H9 (cell line): ENCODE measurements at regions not wholly inside any gene's neighbourhood (a gene's known extent, or its start where the extent isn't known, plus 50 kb on each side); places are given as distances from the start of the nearest gene placed in this dataset.
A peak's percentile ranks its signal among the peaks of the same experiment; 100 is the strongest.

Experiments used
- DNase-seq: peaks from one replicate; pipeline ENCODE4 v3.0.0-alpha.2; 2017
- H2AFZ ChIP-seq: one replicate; pipeline ENCODE4 v1.6.1; 2013; ENCODE audit warnings: mild to moderate bottlenecking, low read length, control low read depth, moderate library complexity
- H2AK5ac ChIP-seq: 2 replicates; pipeline ENCODE4 v1.6.1; 2013; ENCODE audit warnings: low read length, control low read depth, mixed read lengths; ENCODE audit not compliant: insufficient read length
- H2BK120ac ChIP-seq: one replicate; pipeline ENCODE4 v1.6.1; 2013; ENCODE audit warnings: low read depth, mild to moderate bottlenecking, low read length, control low read depth, inconsistent platforms; ENCODE audit not compliant: poor library complexity, severe bottlenecking
- H2BK12ac ChIP-seq: 2 replicates; pipeline ENCODE4 v1.6.1; 2013; ENCODE audit warnings: low read length, control low read depth, mixed read lengths, low read depth; ENCODE audit not compliant: insufficient read length
- H2BK15ac ChIP-seq: 2 replicates; pipeline ENCODE4 v1.6.1; 2013; ENCODE audit warnings: low read depth, low read length, control low read depth
- H2BK20ac ChIP-seq: one replicate; pipeline ENCODE4 v1.6.1; 2013; ENCODE audit warnings: low read depth, mild to moderate bottlenecking, low read length, control low read depth, inconsistent platforms; ENCODE audit not compliant: poor library complexity, severe bottlenecking
- H2BK5ac ChIP-seq: 2 replicates; pipeline ENCODE4 v1.6.1; 2013; ENCODE audit warnings: low read length, control low read depth, mixed read lengths; ENCODE audit not compliant: insufficient read length
- H3K14ac ChIP-seq: 2 replicates; pipeline ENCODE4 v1.6.1; 2013; ENCODE audit warnings: low read length, control low read depth; ENCODE audit not compliant: insufficient read depth
- H3K18ac ChIP-seq: 2 replicates; pipeline ENCODE4 v1.6.1; 2013; ENCODE audit warnings: low read depth, mild to moderate bottlenecking, mixed read lengths, low read length, control low read depth; ENCODE audit not compliant: insufficient read length
- H3K23ac ChIP-seq: 2 replicates; pipeline ENCODE4 v1.6.1; 2013; ENCODE audit warnings: low read length, control low read depth, mixed read lengths, low read depth; ENCODE audit not compliant: insufficient read length
- H3K23me2 ChIP-seq: 2 replicates; pipeline ENCODE4 v1.6.1; 2013; ENCODE audit warnings: low read depth, mild to moderate bottlenecking, mixed read lengths, low read length, control low read depth; ENCODE audit not compliant: insufficient read length, poor library complexity, severe bottlenecking
- H3K27ac ChIP-seq: 2 replicates; pipeline ENCODE4 v1.5.1; 2013; ENCODE audit warnings: low read length, control low read depth, mixed read lengths, low read depth; ENCODE audit not compliant: insufficient read length
- H3K27me3 ChIP-seq: 2 replicates; pipeline ENCODE4 v1.6.1; 2013; ENCODE audit warnings: low read length, control low read depth, inconsistent platforms; ENCODE audit not compliant: insufficient read depth
- H3K4ac ChIP-seq: 2 replicates; pipeline ENCODE4 v1.6.1; 2013; ENCODE audit warnings: low read depth, mild to moderate bottlenecking, control low read depth, inconsistent platforms, low read length, moderate library complexity
- H3K4me1 ChIP-seq: 2 replicates; pipeline ENCODE4 v1.6.1; 2013; ENCODE audit warnings: low read length, control low read depth, inconsistent platforms; ENCODE audit not compliant: insufficient read depth
- H3K4me2 ChIP-seq: 2 replicates; pipeline ENCODE4 v1.6.1; 2013; ENCODE audit warnings: low read length, control low read depth, mixed read lengths; ENCODE audit not compliant: insufficient read length, insufficient read depth
- H3K56ac ChIP-seq: 2 replicates; pipeline ENCODE4 v1.6.1; 2013; ENCODE audit warnings: low read depth, mild to moderate bottlenecking, mixed read lengths, low read length, control low read depth; ENCODE audit not compliant: insufficient read length
- H3K79me1 ChIP-seq: 2 replicates; pipeline ENCODE4 v1.6.1; 2013; ENCODE audit warnings: low read depth, mild to moderate bottlenecking, moderate library complexity, low read length, control low read depth, inconsistent platforms; ENCODE audit not compliant: insufficient read depth, poor library complexity, severe bottlenecking
- H3K79me2 ChIP-seq: 2 replicates; pipeline ENCODE4 v1.6.1; 2013; ENCODE audit warnings: low read length, control low read depth, inconsistent platforms; ENCODE audit not compliant: insufficient read depth
- H3K9ac ChIP-seq: 2 replicates; pipeline ENCODE4 v1.6.1; 2013; ENCODE audit warnings: low read length, control low read depth, mixed read lengths; ENCODE audit not compliant: insufficient read length; ENCODE audit errors: extremely low read depth
- H3K9me3 ChIP-seq: one replicate; pipeline ENCODE4 v1.6.1; 2013; ENCODE audit warnings: low read depth, low read length, inconsistent platforms; ENCODE audit not compliant: control insufficient read depth
- H3T11ph ChIP-seq: one replicate; pipeline ENCODE4 v1.6.1; 2013; ENCODE audit warnings: mild to moderate bottlenecking, low read length, control low read depth, inconsistent platforms
- H4K20me1 ChIP-seq: one replicate; pipeline ENCODE4 v1.6.1; 2013; ENCODE audit not compliant: control insufficient read depth, insufficient read length, insufficient read depth
- H4K5ac ChIP-seq: 2 replicates; pipeline ENCODE4 v1.6.1; 2013; ENCODE audit warnings: low read depth, mild to moderate bottlenecking, mixed read lengths, low read length, control low read depth; ENCODE audit not compliant: insufficient read length
- H4K8ac ChIP-seq: replicated peaks from 2 replicates; pipeline ENCODE4 v1.6.1; 2013; ENCODE audit warnings: low read length, control low read depth, mixed read lengths, low read depth; ENCODE audit not compliant: insufficient read length
- H4K91ac ChIP-seq: 2 replicates; pipeline ENCODE4 v1.6.1; 2013; ENCODE audit warnings: low read depth, mild to moderate bottlenecking, moderate library complexity, mixed read lengths, low read length, control low read depth; ENCODE audit not compliant: insufficient read length
- H3K27ac Mint-ChIP-seq, 3 experiments: 2 replicates in 2 of 3; 3 replicates in 1 of 3; pipeline ENCODE4 v1.8.0; 2020 to 2021; ENCODE audit warnings: mixed read lengths in 3 of 3, mild to moderate bottlenecking in 1 of 3, moderate library complexity in 1 of 3
- H3K27me3 Mint-ChIP-seq: 2 replicates; pipeline ENCODE4 v1.8.0; 2021; ENCODE audit warnings: low read depth, mild to moderate bottlenecking, moderate library complexity, mixed read lengths
- H3K36me3 Mint-ChIP-seq, 3 experiments: 2 replicates in 2 of 3; 3 replicates in 1 of 3; pipeline ENCODE4 v1.8.0; 2020 to 2021; ENCODE audit warnings: low read depth in 3 of 3, mixed read lengths in 3 of 3; ENCODE audit not compliant: insufficient read depth in 1 of 3
- H3K4me1 Mint-ChIP-seq, 2 experiments: 2 replicates each; pipeline ENCODE4 v1.8.0; 2020; ENCODE audit warnings: mixed read lengths in 2 of 2
- H3K4me3 Mint-ChIP-seq, 2 experiments: 2 replicates in 1 of 2; 3 replicates in 1 of 2; pipeline ENCODE4 v1.8.0; 2020 to 2021; ENCODE audit warnings: mild to moderate bottlenecking in 2 of 2, mixed read lengths in 2 of 2, moderate library complexity in 1 of 2
- H3K9me3 Mint-ChIP-seq, 2 experiments: 2 replicates in 1 of 2; 3 replicates in 1 of 2; pipeline ENCODE4 v1.8.0; 2020; ENCODE audit warnings: mild to moderate bottlenecking in 2 of 2, mixed read lengths in 2 of 2, moderate library complexity in 1 of 2
- WGBS: extraction: QIAGEN DNeasy Blood & Tissue Kit; methylation state at CpG from one replicate; pipeline ENCODE4 v1.1.7; 2013; ENCODE audit warnings: missing lambda C conversion rate, low lambda C conversion rate, mixed read lengths; ENCODE audit not compliant: insufficient read length; ENCODE audit errors: extremely low coverage; 5-methylcytosine and 5-hydroxymethylcytosine counted together
- TF ChIP-seq, protein P1 (sequence below): fragments of 200-600 bp; sonication (generic); conservative IDR thresholded peaks from 3 replicates; pipeline ENCODE4 v1.8.0; 2021; ENCODE audit warnings: antibody characterized with exemption, mild to moderate bottlenecking

DNA sequence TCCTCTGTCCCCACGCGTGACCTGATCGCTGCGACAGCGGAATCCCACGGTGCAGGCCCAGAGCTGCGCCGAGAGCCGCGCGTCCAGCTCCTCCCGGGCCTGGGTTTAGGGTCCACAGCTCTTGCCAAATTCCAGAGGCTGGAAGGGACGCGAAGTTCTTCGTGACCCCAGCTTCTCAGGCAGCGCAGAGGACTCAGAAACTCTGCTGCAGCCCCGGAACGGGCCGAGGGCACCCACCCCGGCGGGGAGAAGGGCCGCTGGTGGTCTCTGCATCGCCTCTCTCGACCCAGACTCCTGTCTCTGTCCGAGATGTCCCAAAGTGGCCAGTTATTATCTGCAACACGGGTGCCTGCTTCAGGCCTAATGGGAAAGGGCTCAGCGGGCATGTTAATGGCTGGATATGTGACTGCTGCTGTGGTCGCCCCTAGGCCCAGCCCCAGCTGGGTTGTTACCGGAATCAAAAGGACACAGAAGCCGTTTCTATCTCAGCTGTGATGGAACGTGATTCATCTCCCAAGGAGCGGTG lies 236.4 kb downstream of the VRK1 start:
- peak overlapping the region; percentile 44 for H3K14ac ChIP-seq
- no peak overlapping the region for H3T11ph ChIP-seq
- peaks cover 14% of the 10 kb centered on the region for H3K4me1 ChIP-seq
- peaks cover 10% of the 10 kb centered on the region for H3K23me2 ChIP-seq
- no peak overlapping the region for H3K4ac ChIP-seq
- H2BK20ac ChIP-seq, result no peak overlapping the region
- no peak overlapping the region for H3K18ac ChIP-seq
- no peak overlapping the region for H3K9ac ChIP-seq
- peak overlapping the region; percentile 38 to 52; a peak in 4 of 5 replicates for H3K4me3 Mint-ChIP-seq
- no peak overlapping the region for H2BK5ac ChIP-seq
- no peak overlapping the region for H4K5ac ChIP-seq
- H2BK12ac ChIP-seq, result no peak overlapping the region
- H3K9me3 Mint-ChIP-seq, result peaks cover 6 to 8% of the 10 kb centered on the region in 2 experiments; a peak in 4 of 5 replicates
- H3K79me2 ChIP-seq, result no peaks in the 10 kb centered on the region
- no peak overlapping the region for H2AFZ ChIP-seq
- H4K91ac ChIP-seq, result no peak overlapping the region
- TF ChIP-seq, protein P1, sequence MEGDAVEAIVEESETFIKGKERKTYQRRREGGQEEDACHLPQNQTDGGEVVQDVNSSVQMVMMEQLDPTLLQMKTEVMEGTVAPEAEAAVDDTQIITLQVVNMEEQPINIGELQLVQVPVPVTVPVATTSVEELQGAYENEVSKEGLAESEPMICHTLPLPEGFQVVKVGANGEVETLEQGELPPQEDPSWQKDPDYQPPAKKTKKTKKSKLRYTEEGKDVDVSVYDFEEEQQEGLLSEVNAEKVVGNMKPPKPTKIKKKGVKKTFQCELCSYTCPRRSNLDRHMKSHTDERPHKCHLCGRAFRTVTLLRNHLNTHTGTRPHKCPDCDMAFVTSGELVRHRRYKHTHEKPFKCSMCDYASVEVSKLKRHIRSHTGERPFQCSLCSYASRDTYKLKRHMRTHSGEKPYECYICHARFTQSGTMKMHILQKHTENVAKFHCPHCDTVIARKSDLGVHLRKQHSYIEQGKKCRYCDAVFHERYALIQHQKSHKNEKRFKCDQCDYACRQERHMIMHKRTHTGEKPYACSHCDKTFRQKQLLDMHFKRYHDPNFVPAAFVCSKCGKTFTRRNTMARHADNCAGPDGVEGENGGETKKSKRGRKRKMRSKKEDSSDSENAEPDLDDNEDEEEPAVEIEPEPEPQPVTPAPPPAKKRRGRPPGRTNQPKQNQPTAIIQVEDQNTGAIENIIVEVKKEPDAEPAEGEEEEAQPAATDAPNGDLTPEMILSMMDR, result no peak
- H4K8ac ChIP-seq, result no peak overlapping the region
- H3K23ac ChIP-seq, result no peak overlapping the region
- no peaks in the 10 kb centered on the region for H3K9me3 ChIP-seq
- peaks cover 0 to 8% (median 0%) of the 10 kb centered on the region in 3 experiments; a peak in 4 of 7 replicates for H3K36me3 Mint-ChIP-seq
- peak overlapping the region; percentile 60 for H3K4me2 ChIP-seq
- H3K27ac Mint-ChIP-seq, result no peak overlapping the region
- peaks cover 4% of the 10 kb centered on the region; the same call in 1 of the 2 replicates for H3K27me3 ChIP-seq
- H3K27me3 Mint-ChIP-seq, result peaks cover 35% of the 10 kb centered on the region
- H3K4me1 Mint-ChIP-seq, result peaks cover 23 to 28% of the 10 kb centered on the region in 2 experiments
- H2BK120ac ChIP-seq, result no peak overlapping the region
- no peak overlapping the region for H3K56ac ChIP-seq
- no peak overlapping the region for H3K27ac ChIP-seq
- no peak overlapping the region for H2AK5ac ChIP-seq
- H4K20me1 ChIP-seq, result no peaks in the 10 kb centered on the region
- no peak overlapping the region for H2BK15ac ChIP-seq
- WGBS, result no CpG with 5 or more reads among the region's 32 CpGs
- H3K79me1 ChIP-seq, result no peaks in the 10 kb centered on the region
- DNase-seq, result peak; percentile 52
